Caco-2 (cell line): ENCODE measurements at regions not wholly inside any gene's neighbourhood (a gene's known extent, or its start where the extent isn't known, plus 50 kb on each side); places are given as distances from the start of the nearest gene placed in this dataset.

Source experiments
- BruUV-seq: library from RNA; stranded (reverse); fragments of 400-500 nt; replicated peaks from 2 replicates; lab custom pipeline; 2021; lab: Mats Ljungman, UMichigan
- CTCF ChIA-PET: fragments of 300-600 bp; sonication (Branson Sonifier 250); formaldehyde crosslinking; loops from one replicate; lab custom pipeline; 2022; ENCODE audit warnings: antibody characterized with exemption; lab: Charles Lee
- POLR2A ChIA-PET: fragments of 300-600 bp; sonication (Branson Sonifier 250); formaldehyde crosslinking; loops from one replicate; lab custom pipeline; 2022; ENCODE audit warnings: antibody characterized with exemption; lab: Charles Lee
- DNase-seq, 2 experiments: peaks; one replicate each; pipeline versions ENCODE4 v3.0.0 to v3.0.0-alpha.2; 2020 to 2022
- H3K27me3 ChIP-seq: replicated peaks from 2 replicates; pipeline ENCODE4 v1.6.0; 2011; ENCODE audit warnings: low read length; ENCODE audit not compliant: control insufficient read depth, insufficient read depth
- H3K36me3 ChIP-seq: 2 replicates; pipeline ENCODE4 v1.5.1; 2011; ENCODE audit warnings: low read length; ENCODE audit not compliant: control insufficient read depth, insufficient read depth
- H3K4me1 ChIP-seq: fragments of 250-450 bp; sonication (Bioruptor Pico); 2 replicates; pipeline ENCODE4 v1.5.1; 2020; ENCODE audit warnings: mild to moderate bottlenecking
- H3K4me3 ChIP-seq: 2 replicates; pipeline ENCODE4 v1.5.1; 2011; ENCODE audit warnings: low read depth, mild to moderate bottlenecking, control low read depth, low read length
- H3K9me3 ChIP-seq: fragments of 250-450 bp; sonication (Bioruptor Pico); 2 replicates; pipeline ENCODE4 v1.5.1; 2020; ENCODE audit warnings: mild to moderate bottlenecking, moderate library complexity
- H3K27ac Mint-ChIP-seq: one replicate; pipeline ENCODE4 v1.8.0; 2022; ENCODE audit warnings: mixed read lengths; ENCODE audit not compliant: unreplicated experiment
- H3K27me3 Mint-ChIP-seq: one replicate; pipeline ENCODE4 v1.8.0; 2022; ENCODE audit warnings: mixed read lengths; ENCODE audit not compliant: insufficient read depth, unreplicated experiment
- H3K36me3 Mint-ChIP-seq: one replicate; pipeline ENCODE4 v1.8.0; 2022; ENCODE audit warnings: mild to moderate bottlenecking, mixed read lengths; ENCODE audit not compliant: insufficient read depth, unreplicated experiment
- H3K4me1 Mint-ChIP-seq: one replicate; pipeline ENCODE4 v1.8.0; 2022; ENCODE audit warnings: low read depth, mixed read lengths; ENCODE audit not compliant: unreplicated experiment
- H3K4me3 Mint-ChIP-seq: one replicate; pipeline ENCODE4 v1.8.0; 2022; ENCODE audit warnings: mild to moderate bottlenecking, moderate library complexity, mixed read lengths; ENCODE audit not compliant: unreplicated experiment
- H3K9me3 Mint-ChIP-seq: one replicate; pipeline ENCODE4 v1.8.0; 2022; ENCODE audit warnings: mixed read lengths; ENCODE audit not compliant: unreplicated experiment
- intact Hi-C: fragments of 100-400 bp; cut with micrococcal nuclease; formaldehyde crosslinking; loops from one replicate; pipeline ENCODE4 v1.10.0; 2022; ENCODE audit not compliant: unreplicated experiment
- TF ChIP-seq, protein P1 (sequence below), 2 experiments: fragments of 200-600 bp in 1 of 2; IDR thresholded peaks; 1 replicate in 1 of 2; 2 replicates in 1 of 2; pipeline versions ENCODE4 v1.5.1 to v1.8.0; 2011 to 2022; ENCODE audit warnings: antibody characterized with exemption in 1 of 2, control low read depth in 1 of 2, inconsistent platforms in 1 of 2, low read depth in 1 of 2, low read length in 1 of 2, mild to moderate bottlenecking in 1 of 2, moderate library complexity in 1 of 2; ENCODE audit not compliant: insufficient read depth in 1 of 2, severe bottlenecking in 1 of 2, unreplicated experiment in 1 of 2

DNA sequence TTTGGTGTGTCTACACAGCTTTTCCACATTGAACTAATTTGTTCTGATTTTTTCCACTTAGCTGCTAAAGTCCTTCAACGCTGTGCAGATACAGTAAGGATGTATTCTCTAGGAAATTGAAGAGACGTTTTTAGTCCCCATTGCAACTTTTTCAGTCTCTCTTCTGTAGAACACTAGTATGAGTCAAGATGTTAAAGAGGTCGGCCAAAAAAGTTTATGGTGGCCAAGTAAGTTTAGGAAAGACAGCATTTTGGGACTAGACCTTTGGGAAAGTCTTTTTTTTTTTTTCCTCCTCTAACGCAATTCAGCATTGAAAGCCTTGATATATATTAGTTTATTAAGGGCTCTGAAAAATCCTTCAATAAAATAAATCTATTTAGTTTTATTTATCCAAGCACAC lies 243.5 kb upstream of the FBXL7 start:
- POLR2A ChIA-PET = no interaction called here
- TF ChIP-seq, protein P1, sequence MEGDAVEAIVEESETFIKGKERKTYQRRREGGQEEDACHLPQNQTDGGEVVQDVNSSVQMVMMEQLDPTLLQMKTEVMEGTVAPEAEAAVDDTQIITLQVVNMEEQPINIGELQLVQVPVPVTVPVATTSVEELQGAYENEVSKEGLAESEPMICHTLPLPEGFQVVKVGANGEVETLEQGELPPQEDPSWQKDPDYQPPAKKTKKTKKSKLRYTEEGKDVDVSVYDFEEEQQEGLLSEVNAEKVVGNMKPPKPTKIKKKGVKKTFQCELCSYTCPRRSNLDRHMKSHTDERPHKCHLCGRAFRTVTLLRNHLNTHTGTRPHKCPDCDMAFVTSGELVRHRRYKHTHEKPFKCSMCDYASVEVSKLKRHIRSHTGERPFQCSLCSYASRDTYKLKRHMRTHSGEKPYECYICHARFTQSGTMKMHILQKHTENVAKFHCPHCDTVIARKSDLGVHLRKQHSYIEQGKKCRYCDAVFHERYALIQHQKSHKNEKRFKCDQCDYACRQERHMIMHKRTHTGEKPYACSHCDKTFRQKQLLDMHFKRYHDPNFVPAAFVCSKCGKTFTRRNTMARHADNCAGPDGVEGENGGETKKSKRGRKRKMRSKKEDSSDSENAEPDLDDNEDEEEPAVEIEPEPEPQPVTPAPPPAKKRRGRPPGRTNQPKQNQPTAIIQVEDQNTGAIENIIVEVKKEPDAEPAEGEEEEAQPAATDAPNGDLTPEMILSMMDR (IDR thresholded peaks at IDR 0.05; ENCODE audit: insufficient read depth in 1 of 2, low read depth in 1 of 2, low read length in 1 of 2, severe bottlenecking in 1 of 2, unreplicated experiment in 1 of 2) = no peak
- Mint-ChIP-seq H3K9me3 (no peaks in the 10 kb centered on the region), H3K4me1 (no peaks in the 10 kb centered on the region), H3K27me3 (no peaks in the 10 kb centered on the region), H3K36me3 (no peaks in the 10 kb centered on the region), H3K4me3 (no peak overlapping the region), H3K27ac (no peak overlapping the region)
- CTCF ChIA-PET = no interaction called here
- BruUV-seq = no TSS peak
- DNase-seq = no peak
- no peaks in the 10 kb centered on the region for H3K27me3 ChIP-seq
- H3K9me3 ChIP-seq = no peaks in the 10 kb centered on the region
- intact Hi-C loops = no loop called here
- no peak overlapping the region for H3K4me3 ChIP-seq
- H3K4me1 ChIP-seq = no peaks in the 10 kb centered on the region
- no peaks in the 10 kb centered on the region for H3K36me3 ChIP-seq

DNA sequence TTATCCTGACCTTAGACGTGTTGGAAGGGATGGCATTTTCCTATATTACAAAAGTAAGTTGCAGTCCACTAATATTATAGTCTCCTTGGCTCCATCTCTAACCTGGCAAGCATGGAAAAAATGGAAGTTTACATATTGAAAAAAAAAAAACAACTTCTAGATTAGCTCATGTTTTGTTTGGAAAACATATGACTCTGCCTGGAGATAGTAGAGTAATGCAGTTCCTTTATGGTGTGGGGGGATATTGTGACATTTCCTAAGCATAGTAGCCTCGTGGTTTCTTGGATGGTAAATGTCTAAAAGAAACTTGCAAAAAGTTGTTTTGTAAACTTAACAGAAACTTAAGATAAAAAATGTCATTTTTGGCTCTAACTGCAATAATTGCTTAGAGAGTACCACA lies 244.4 kb upstream of the FBXL7 start:
- H3K36me3 Mint-ChIP-seq = no peaks in the 10 kb centered on the region
- BruUV-seq = no TSS peak
- no peaks in the 10 kb centered on the region for H3K9me3 Mint-ChIP-seq
- TF ChIP-seq, protein P1 (IDR thresholded peaks at IDR 0.05; ENCODE audit: insufficient read depth in 1 of 2, low read depth in 1 of 2, low read length in 1 of 2, severe bottlenecking in 1 of 2, unreplicated experiment in 1 of 2) = no peak
- no peak overlapping the region for H3K4me3 Mint-ChIP-seq
- Histone ChIP-seq H3K36me3 (no peaks in the 10 kb centered on the region), H3K27me3 (no peaks in the 10 kb centered on the region), H3K9me3 (no peaks in the 10 kb centered on the region), H3K4me1 (no peaks in the 10 kb centered on the region), H3K4me3 (no peak overlapping the region)
- H3K27ac Mint-ChIP-seq = no peak overlapping the region
- intact Hi-C loops = no loop called here
- no peaks in the 10 kb centered on the region for H3K4me1 Mint-ChIP-seq
- H3K27me3 Mint-ChIP-seq = no peaks in the 10 kb centered on the region
- DNase-seq = no peak
- POLR2A ChIA-PET = no interaction called here
- CTCF ChIA-PET = no interaction called here

DNA sequence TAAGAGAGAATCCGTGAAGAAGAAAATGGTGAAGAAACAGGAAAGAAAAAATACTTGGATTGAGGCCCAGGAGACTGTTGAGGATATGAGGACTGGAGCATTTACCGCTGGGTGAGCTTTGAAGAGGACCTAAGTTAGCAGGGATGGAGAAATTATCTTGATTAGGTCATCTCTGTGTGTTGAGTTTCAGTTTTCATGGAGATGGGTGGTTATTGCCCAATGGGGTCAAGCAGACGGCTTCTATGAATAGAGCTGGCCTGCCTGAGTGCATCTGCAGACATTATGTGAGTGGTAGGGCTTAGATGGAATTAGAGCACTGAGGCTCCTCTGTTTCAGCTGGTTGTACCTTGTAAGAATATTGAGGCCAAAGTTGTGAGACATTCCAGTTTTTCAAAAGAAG lies 245.4 kb upstream of the FBXL7 start:
- TF ChIP-seq, protein P1 (IDR thresholded peaks at IDR 0.05; ENCODE audit: insufficient read depth in 1 of 2, low read depth in 1 of 2, low read length in 1 of 2, severe bottlenecking in 1 of 2, unreplicated experiment in 1 of 2) = no peak
- Histone ChIP-seq H3K9me3 (no peaks in the 10 kb centered on the region), H3K4me3 (no peak overlapping the region), H3K36me3 (no peaks in the 10 kb centered on the region), H3K27me3 (no peaks in the 10 kb centered on the region), H3K4me1 (no peaks in the 10 kb centered on the region)
- intact Hi-C loops = no loop called here
- POLR2A ChIA-PET = no interaction called here
- Mint-ChIP-seq H3K27ac (no peak overlapping the region), H3K9me3 (no peaks in the 10 kb centered on the region), H3K27me3 (no peaks in the 10 kb centered on the region), H3K4me3 (no peak overlapping the region), H3K36me3 (no peaks in the 10 kb centered on the region), H3K4me1 (no peaks in the 10 kb centered on the region)
- CTCF ChIA-PET = no interaction called here
- DNase-seq = no peak
- BruUV-seq = no TSS peak
